Progenitor cell of endocrine pancreas (in vitro differentiated cells): ENCODE measurements at regions not wholly inside any gene's neighbourhood (a gene's known extent, or its start where the extent isn't known, plus 50 kb on each side); places are given as distances from the start of the nearest gene placed in this dataset.

Source experiments
- DNase-seq: peaks from one replicate; pipeline ENCODE4 v3.0.0; 2021; ENCODE audit warnings: low spot score; ENCODE audit not compliant: unreplicated experiment
- H3K27ac Mint-ChIP-seq: 2 replicates; pipeline ENCODE4 v1.8.0; 2021; ENCODE audit warnings: mild to moderate bottlenecking, moderate library complexity, mixed read lengths
- H3K27me3 Mint-ChIP-seq: 2 replicates; pipeline ENCODE4 v1.8.0; 2021; ENCODE audit warnings: mixed read lengths
- H3K36me3 Mint-ChIP-seq: 2 replicates; pipeline ENCODE4 v1.8.0; 2022; ENCODE audit warnings: mixed read lengths; ENCODE audit not compliant: insufficient read depth
- H3K4me1 Mint-ChIP-seq: 2 replicates; pipeline ENCODE4 v1.8.0; 2021; ENCODE audit warnings: low read depth, mixed read lengths
- H3K4me3 Mint-ChIP-seq: 2 replicates; pipeline ENCODE4 v1.8.0; 2021; ENCODE audit warnings: low read depth, mild to moderate bottlenecking, moderate library complexity, mixed read lengths
- H3K9me3 Mint-ChIP-seq: 2 replicates; pipeline ENCODE4 v1.8.0; 2021; ENCODE audit warnings: low read depth, mixed read lengths
- CTCF ChIP-seq: fragments of 200-600 bp; sonication (generic); IDR thresholded peaks from one replicate; pipeline ENCODE4 v1.5.0; 2021; ENCODE audit warnings: antibody characterized with exemption, mild to moderate bottlenecking; ENCODE audit not compliant: unreplicated experiment

DNA sequence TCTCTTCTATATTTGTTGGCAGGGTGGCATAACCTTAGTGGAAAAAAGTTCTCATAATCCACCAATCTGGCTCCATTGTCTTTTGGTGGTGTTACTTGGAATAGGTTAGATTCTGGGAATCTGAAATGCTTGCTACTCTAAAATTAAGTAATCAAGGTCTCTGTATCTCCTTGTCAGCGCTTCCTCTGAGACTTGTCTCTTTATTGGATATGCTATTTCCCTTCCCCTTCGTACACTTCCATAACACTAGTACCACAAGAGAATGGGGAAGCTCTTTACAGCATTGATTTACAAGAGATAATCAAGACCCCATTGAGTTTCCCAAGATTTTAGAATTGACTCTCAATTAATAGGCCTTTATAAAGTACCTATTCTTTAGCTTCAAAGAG, 280.2 kb downstream of the ADGB start:
- Mint-ChIP-seq H3K4me3 (no peak overlapping the region), H3K27me3 (no peaks in the 10 kb centered on the region), H3K9me3 (no peaks in the 10 kb centered on the region), H3K36me3 (no peaks in the 10 kb centered on the region), H3K27ac (no peak overlapping the region), H3K4me1 (peaks cover 46% of the 10 kb centered on the region)
- no peak for DNase-seq
- no peak for TF ChIP-seq CTCF

GRCh38 chr6:146879406-146880117, 280.8 kb downstream of the ADGB start:
- TF ChIP-seq CTCF = no peak
- H3K36me3 Mint-ChIP-seq = no peaks in the 10 kb centered on the region
- H3K27ac Mint-ChIP-seq = no peak overlapping the region
- peaks cover 52% of the 10 kb centered on the region for H3K4me1 Mint-ChIP-seq
- H3K4me3 Mint-ChIP-seq = no peak overlapping the region
- H3K27me3 Mint-ChIP-seq = no peaks in the 10 kb centered on the region
- no peak for DNase-seq
- H3K9me3 Mint-ChIP-seq = no peaks in the 10 kb centered on the region

DNA sequence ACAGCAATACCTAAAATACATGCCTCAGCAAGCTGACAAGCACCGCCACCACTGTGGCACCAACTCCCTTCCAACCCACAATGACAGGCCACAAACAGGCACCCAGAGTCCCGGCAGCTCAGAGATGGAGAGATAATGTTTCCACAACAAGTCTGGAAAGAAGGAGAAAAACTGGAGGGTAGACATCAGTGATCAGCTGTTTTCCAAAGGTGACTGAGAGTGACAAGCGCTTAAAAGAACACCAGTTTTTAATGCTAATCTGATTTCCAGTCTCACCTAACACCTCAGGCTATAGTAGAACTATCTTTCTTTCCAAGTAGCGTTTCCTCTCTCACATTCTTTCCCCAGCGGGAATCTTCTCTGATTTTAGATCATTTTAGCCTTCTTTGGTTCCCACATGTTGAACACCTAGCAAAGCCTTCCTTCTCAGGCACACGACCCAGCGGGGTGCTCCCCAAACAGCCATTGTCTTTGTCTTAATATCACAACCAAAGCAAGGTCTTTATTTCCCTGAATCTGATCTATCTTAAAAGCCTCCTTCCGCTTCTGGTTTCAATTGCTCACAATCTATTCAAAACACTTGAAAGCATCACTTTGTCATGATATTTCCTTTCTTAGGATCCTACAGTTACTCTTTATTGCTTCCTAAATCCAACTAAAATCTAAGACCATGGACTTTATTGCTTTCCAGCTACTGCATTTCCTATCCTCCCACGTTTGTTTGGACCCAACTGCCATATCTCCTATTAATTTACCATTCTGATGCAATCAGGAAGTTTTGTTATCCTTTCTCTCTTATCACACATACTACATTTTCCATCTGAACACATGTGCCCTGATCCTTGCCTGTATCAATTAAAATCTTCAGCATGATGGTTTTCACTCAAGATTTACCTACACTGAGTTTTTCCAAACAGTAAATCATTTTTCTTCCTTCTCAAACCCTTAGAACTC, 282.7 kb downstream of the ADGB start:
- Mint-ChIP-seq H3K9me3 (no peaks in the 10 kb centered on the region), H3K36me3 (no peaks in the 10 kb centered on the region), H3K27ac (no peak overlapping the region), H3K27me3 (no peaks in the 10 kb centered on the region), H3K4me3 (no peak overlapping the region), H3K4me1 (peaks cover 57% of the 10 kb centered on the region)
- no peak for TF ChIP-seq CTCF
- DNase-seq = no peak

DNA sequence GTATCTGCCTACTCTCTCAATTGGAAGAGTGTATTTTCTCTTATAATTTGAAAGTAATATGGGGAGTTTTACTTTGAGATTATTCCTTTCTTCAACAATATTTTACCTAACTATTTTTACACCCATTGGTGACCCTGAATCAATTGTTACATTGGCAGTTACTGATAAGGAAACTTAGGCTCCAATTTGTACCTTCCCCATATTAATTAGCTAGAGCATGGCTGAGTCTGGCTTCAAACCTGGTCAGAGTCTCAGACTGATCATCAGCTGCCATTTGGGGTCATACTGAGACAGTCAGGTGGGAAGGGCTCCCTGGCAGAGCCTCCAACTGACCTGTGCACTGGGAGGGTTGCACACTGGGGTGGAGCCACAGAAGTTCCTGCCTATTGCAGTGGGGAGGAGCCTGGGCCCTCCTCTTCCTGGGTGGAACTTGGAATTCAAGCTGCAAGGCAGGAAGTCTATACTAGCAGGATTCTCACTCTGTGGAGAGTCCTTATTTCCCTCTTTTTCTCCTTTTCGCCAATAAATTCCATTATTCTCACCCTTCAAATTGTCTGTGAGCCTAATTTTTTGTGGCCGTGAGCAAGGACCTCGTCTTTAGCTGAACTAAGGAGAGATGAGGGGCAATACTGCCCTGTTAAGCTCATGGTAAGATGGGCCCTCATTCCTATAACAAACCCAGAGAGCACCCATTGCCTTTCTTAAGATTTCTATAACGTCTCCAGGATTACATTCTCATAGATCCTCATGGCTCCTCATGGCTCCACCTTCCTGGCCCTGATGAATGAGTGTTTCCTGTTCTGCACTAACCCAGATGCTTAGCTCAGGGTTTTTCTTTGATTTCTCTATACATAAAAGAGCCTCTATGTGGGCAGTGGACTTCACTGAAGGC, 285.1 kb downstream of the ADGB start:
- DNase-seq = no peak
- TF ChIP-seq CTCF = no peak
- Mint-ChIP-seq H3K27ac (peak overlapping the region; percentile 12), H3K27me3 (no peaks in the 10 kb centered on the region), H3K4me3 (no peak overlapping the region), H3K4me1 (peaks cover 41% of the 10 kb centered on the region), H3K9me3 (no peaks in the 10 kb centered on the region), H3K36me3 (no peaks in the 10 kb centered on the region)

DNA sequence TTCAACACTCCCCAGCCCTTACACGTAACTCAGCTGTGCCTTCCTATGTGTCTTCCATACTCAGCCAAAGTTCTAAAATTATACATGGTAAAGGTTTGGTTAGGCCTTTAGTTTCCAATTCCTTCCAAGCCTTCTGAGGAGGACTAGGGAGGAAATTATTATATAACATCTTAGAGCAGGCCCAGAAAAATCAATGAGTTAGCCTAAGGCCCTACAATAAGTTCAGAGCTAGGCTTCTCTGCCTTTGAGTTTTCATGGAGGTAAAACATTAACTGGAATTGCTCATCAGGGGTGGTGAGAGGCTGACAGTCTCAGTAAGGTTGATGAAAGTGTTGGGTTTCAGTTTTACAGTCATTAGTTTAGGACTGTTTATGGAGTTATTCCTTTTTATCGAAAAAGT, 286.0 kb downstream of the ADGB start:
- no peaks in the 10 kb centered on the region for H3K27me3 Mint-ChIP-seq
- TF ChIP-seq CTCF = no peak
- peak overlapping the region; percentile 67 for H3K27ac Mint-ChIP-seq
- H3K9me3 Mint-ChIP-seq = no peaks in the 10 kb centered on the region
- H3K4me3 Mint-ChIP-seq = no peak overlapping the region
- H3K36me3 Mint-ChIP-seq = no peaks in the 10 kb centered on the region
- H3K4me1 Mint-ChIP-seq = peaks cover 36% of the 10 kb centered on the region
- DNase-seq = no peak
